ENCODE measurements at regions not wholly inside any gene's neighbourhood (a gene's known extent, or its start where the extent isn't known, plus 50 kb on each side); places are given as distances from the start of the nearest gene placed in this dataset.

GRCh38 chr5:42900734-42901133 lies 89.0 kb upstream of the SELENOP start:
- no peak overlapping the region for H3T11ph ChIP-seq (ENCODE audit: low read length)
- no peak overlapping the region for H2BK20ac ChIP-seq (ENCODE audit: low read depth, low read length, poor library complexity, severe bottlenecking)
- Mint-ChIP-seq H3K27me3 (ENCODE audit: low read depth) (peaks cover 8% of the 10 kb centered on the region), H3K9me3 (no peaks in the 10 kb centered on the region; a peak in 1 of 5 replicates), H3K4me3 (no peak overlapping the region), H3K4me1 (peaks cover 4 to 5% of the 10 kb centered on the region in 2 experiments; a peak in 3 of 4 replicates), H3K27ac (no peak overlapping the region), H3K36me3 (ENCODE audit: insufficient read depth in 1 of 3, low read depth in 3 of 3) (no peaks in the 10 kb centered on the region)
- no peak overlapping the region for H3K14ac ChIP-seq (ENCODE audit: insufficient read depth, low read length)
- H4K5ac ChIP-seq (ENCODE audit: insufficient read length, low read depth, low read length), result no peak overlapping the region
- no peak overlapping the region for H3K4ac ChIP-seq (ENCODE audit: low read depth, low read length)
- no peaks in the 10 kb centered on the region for H3K79me1 ChIP-seq (ENCODE audit: insufficient read depth, low read depth, low read length, poor library complexity, severe bottlenecking)
- no peaks in the 10 kb centered on the region for H4K20me1 ChIP-seq (ENCODE audit: control insufficient read depth, insufficient read depth, insufficient read length)
- H3K56ac ChIP-seq (ENCODE audit: insufficient read length, low read depth, low read length), result no peak overlapping the region
- no peak for DNase-seq
- H3K23me2 ChIP-seq (ENCODE audit: insufficient read length, low read depth, low read length, poor library complexity, severe bottlenecking), result no peaks in the 10 kb centered on the region
- H3K23ac ChIP-seq (ENCODE audit: insufficient read length, low read depth, low read length), result no peak overlapping the region
- H4K91ac ChIP-seq (ENCODE audit: insufficient read length, low read depth, low read length), result no peak overlapping the region
- no peak overlapping the region for H2BK12ac ChIP-seq (ENCODE audit: insufficient read length, low read depth, low read length)
- no peak overlapping the region for H3K4me2 ChIP-seq (ENCODE audit: insufficient read depth, insufficient read length, low read length)
- H3K9me3 ChIP-seq (ENCODE audit: control insufficient read depth, low read depth, low read length), result no peaks in the 10 kb centered on the region
- no peaks in the 10 kb centered on the region for H3K79me2 ChIP-seq (ENCODE audit: insufficient read depth, low read length)
- no peak overlapping the region for H3K27ac ChIP-seq (ENCODE audit: insufficient read length, low read depth, low read length)
- no peaks in the 10 kb centered on the region for H3K4me1 ChIP-seq (ENCODE audit: insufficient read depth, low read length)
- no peak overlapping the region for H4K8ac ChIP-seq (replicated peaks; ENCODE audit: insufficient read length, low read depth, low read length)
- H3K18ac ChIP-seq (ENCODE audit: insufficient read length, low read depth, low read length), result no peak overlapping the region
- H3K27me3 ChIP-seq (ENCODE audit: insufficient read depth, low read length), result no peaks in the 10 kb centered on the region
- H3K9ac ChIP-seq (ENCODE audit: extremely low read depth, insufficient read length, low read length), result no peak overlapping the region
- H2BK15ac ChIP-seq (ENCODE audit: low read depth, low read length), result no peak overlapping the region
- H2BK5ac ChIP-seq (ENCODE audit: insufficient read length, low read length), result no peak overlapping the region
- no peak overlapping the region for H2BK120ac ChIP-seq (ENCODE audit: low read depth, low read length, poor library complexity, severe bottlenecking)
- no peak overlapping the region for H2AFZ ChIP-seq (ENCODE audit: low read length)
- WGBS (ENCODE audit: extremely low coverage, insufficient read length, low lambda C conversion rate), result no CpG with 5 or more reads among the region's 1 CpG
- H2AK5ac ChIP-seq (ENCODE audit: insufficient read length, low read length), result no peak overlapping the region
- no peak for TF ChIP-seq CTCF (conservative IDR thresholded peaks at IDR 0.05)

Measured in H9 (cell line).